Jurkat, Clone E6-1 (cell line): ENCODE measurements at regions not wholly inside any gene's neighbourhood (a gene's known extent, or its start where the extent isn't known, plus 50 kb on each side); places are given as distances from the start of the nearest gene placed in this dataset.

Experiments used
- DNase-seq: peaks from one replicate; pipeline ENCODE4 v3.0.0-alpha.2; 2011; ENCODE audit warnings: low read depth, low spot score
- H3K4me3 ChIP-seq: 2 replicates; pipeline ENCODE4 v1.5.1; 2011; ENCODE audit warnings: mild to moderate bottlenecking, low read length, control low read depth, moderate library complexity

DNA sequence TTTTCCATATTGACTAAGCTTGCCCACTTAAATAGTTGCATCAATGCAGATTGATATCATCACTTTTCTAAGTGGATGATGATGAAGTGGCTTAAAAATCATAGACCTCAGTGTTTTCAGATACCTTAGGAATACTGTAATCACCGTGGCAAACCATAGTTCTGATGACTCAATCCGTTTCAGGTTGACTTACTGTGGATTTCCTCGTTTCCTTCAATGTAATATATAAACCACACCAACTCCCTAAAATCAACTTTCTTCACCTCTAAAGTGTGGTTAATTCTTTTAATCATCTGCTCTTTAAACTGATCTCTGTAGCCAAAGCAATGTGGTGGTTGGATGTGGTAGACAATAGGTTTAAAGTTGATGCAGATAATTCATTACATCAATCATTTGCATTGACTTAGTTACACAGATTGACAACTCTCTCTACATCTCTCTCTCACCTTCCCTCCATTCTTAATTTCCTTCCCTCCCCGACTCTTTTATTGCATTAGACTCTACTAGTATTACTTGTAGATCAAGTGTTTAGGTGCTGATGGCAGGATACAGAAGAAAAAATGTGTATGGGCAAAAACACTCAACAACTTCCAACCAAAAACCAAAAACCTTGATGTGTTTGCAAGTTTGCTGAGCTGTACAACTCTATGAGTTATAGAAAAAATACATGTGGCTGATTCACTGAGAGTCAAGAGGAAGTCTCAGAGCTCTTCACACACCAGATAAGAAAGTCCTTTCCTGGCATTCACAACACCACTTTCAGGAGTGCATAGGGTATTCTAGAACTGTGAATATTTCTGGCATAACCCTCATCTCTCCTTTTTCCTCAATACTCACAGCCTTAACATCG lies 243.5 kb downstream of the NFKBIZ start:
- no peak for DNase-seq
- no peak overlapping the region for H3K4me3 ChIP-seq

DNA sequence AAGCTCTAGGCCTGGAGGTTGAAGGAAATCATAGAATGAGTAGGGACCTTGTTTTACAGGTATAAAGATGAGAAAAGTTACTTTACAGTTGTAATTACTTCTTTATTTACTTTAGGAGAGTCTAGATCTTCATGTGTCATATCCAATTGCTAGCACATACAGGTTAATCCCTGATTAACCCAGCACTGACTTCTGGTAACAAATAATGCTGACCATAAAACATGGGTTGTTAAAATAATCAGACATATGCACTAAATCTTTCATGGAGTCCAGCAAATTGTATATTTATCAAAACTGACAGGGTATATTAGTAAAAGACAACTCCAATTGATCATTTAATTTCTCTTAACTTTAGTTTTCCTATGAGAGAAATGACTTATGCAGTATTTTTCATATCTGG lies 245.2 kb downstream of the NFKBIZ start:
- DNase-seq: no peak
- H3K4me3 ChIP-seq: no peak overlapping the region

GRCh38 chr3:102095383-102095782 lies 246.1 kb downstream of the NFKBIZ start:
- no peak overlapping the region for H3K4me3 ChIP-seq
- DNase-seq: no peak

GRCh38 chr3:102096066-102096465 lies 246.8 kb downstream of the NFKBIZ start:
- DNase-seq: no peak
- no peak overlapping the region for H3K4me3 ChIP-seq

DNA sequence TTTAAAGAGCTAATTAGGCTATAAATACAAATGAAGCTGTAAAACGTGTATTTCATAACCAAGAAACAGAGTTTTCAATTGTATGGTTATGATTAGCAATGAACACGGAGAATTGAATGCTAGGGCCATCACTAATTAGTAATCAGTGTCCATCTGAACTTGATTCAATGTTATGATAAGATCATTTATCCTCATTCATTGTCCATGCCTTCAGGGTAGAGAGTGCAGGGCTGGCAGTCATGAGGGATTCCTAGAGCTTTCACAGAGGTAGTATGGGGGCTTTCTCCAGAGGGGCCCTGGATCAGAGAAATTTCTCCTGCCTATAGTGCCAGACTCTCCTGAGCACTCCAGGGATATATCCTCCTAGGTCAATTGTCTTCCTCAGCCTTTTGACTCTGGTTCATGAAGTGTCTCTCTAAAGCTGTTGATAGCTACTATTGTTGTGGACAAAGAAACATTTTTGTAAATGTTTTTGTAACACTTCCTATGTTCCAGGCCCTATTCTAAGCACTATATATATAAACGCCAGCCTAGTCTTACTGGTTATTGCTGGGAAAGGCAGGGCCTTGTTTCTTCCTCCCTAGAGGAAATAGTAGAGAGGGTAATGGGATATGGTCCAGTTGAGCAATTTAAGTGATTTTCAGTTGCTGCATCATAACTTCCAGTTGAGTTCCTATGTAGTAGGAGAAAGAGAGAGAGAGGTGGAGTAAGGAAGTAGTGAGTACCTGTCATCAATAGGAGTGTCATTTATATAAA lies 249.0 kb downstream of the NFKBIZ start:
- DNase-seq: no peak
- no peak overlapping the region for H3K4me3 ChIP-seq

- DNase-seq: no peak
These were observed 250.6 kb downstream of the NFKBIZ start for GRCh38 chr3:102099913-102100312.

GRCh38 chr3:102102394-102102793 lies 253.1 kb downstream of the NFKBIZ start:
- H3K4me3 ChIP-seq: no peak overlapping the region
- no peak for DNase-seq

More at GRCh38 chr3:102099913-102100312, 250.6 kb downstream of the NFKBIZ start:
- no peak overlapping the region for H3K4me3 ChIP-seq

DNA sequence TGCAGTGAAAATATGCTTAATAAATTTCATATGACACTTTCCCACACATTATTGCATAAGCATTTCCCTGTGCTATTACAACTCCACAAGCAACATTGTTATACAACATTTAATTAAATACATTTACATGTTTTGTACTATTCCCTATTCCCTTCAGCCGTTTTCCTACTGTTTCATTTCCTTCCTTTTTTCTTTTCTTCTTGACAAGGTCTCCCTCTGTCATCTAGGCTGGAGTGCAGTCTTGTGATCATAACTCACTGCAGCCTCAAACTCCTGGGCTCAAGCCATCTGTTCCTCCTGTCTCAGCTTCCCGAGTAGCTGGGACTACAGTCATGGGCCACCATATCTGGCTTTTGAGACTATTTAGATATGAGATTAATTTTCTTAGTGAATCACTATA lies 254.7 kb downstream of the NFKBIZ start:
- no peak overlapping the region for H3K4me3 ChIP-seq
- DNase-seq: no peak

GRCh38 chr3:102105193-102105592 lies 255.9 kb downstream of the NFKBIZ start:
- DNase-seq: no peak

DNA sequence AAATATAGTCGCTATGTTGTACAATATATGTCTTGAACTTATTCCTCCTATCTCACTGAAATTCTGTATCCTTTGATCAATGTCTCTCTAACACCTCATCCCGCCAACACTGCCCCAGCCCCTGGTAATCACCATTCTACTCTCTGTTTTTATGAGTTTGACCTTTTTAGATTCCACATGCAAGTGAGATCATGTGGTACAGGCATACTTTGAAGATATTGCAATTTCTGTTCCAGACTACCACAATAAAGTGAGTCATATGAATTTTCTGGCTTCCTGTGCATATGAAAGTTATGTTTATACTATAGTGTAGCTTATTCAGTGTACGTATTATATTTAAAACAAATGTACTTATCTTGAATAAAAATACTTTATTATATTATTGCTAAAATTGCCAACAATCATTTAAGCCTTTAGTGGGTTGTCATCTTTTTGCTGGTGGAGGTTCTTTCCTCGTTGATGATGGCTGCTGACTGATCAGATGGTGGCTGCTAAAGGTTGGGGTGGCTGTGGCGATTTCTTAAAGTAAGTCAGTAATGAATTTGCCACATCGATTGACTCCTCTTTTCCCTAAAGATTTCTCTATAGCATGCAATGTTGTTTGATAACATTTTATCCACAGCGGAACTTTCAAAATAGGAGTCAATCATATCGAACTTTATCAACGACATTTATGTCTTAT lies 257.2 kb downstream of the NFKBIZ start:
- no peak for DNase-seq

More at GRCh38 chr3:102105193-102105592, 255.9 kb downstream of the NFKBIZ start:
- no peak overlapping the region for H3K4me3 ChIP-seq

GRCh38 chr3:102112704-102113230 lies 263.5 kb downstream of the NFKBIZ start:
- no peak for DNase-seq
- H3K4me3 ChIP-seq: no peak overlapping the region

More for the DNA sequence above, 257.2 kb downstream of the NFKBIZ start:
- no peak overlapping the region for H3K4me3 ChIP-seq

- DNase-seq: no peak
- H3K4me3 ChIP-seq: no peak overlapping the region
These were observed 264.2 kb downstream of the NFKBIZ start for GRCh38 chr3:102113421-102114041.

DNA sequence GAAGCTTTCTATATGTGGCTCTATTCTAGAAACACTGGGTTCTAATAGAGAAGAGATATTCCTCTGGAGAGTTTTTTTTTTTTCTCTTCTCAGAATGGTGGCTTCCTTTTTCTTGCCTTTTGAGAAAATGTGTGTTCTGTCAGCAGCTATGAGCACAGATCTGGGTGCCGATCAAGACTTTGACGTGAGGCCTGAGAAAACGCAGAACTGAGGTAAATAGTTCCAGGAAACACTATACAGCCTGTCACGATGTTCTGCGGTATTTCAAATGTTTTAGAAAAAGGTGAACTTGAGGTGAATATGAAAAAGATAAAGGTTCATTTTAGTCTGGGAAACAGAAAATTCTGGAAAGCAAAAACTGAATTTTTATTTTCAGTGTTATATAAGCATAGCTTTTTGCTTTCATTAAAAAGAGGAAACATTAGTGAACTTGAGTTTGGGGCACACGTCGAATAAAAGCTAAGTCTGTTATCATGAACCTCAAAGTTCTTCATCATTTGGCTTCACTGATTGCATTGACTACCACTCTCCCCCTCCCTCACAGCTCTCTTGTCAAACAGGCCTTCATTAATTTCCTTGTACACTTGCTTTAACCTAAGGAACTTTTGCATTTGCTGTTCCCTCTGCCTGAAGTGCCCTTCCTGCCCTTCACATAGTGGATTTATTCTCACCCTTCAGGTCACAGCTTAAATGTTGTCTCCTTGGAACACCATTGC lies 265.1 kb downstream of the NFKBIZ start:
- DNase-seq: no peak
- no peak overlapping the region for H3K4me3 ChIP-seq

GRCh38 chr3:102122527-102122926 lies 273.2 kb downstream of the NFKBIZ start:
- H3K4me3 ChIP-seq: no peak overlapping the region
- no peak for DNase-seq

DNA sequence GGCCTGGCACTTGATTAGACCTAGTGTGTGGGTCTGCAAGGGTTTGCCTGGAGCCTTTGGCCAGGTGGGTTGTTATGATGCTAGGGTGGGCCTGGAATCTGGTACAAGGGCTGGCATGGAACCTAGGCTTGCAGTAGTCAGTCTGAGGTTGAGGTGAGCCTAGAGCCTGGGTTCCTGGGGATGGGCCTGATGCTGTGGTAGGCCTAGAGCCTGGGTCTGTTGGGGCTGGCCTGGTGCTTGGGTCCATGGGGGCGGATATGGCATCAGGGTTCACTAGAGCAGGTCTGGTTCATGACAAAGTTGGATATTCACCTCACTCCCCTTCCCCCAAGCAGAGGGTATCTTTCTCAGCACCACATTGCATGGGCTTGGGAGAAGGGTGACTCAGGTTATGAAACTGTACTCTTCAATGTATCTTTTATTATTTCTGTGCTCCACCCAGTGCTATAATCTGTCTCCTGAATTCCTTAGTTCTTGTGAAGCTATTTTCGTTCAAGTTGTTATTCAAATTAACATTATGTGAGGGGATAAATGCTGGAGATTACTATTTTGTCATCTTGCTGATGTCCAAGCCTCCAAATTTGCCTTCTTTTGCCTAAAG lies 274.4 kb downstream of the NFKBIZ start:
- no peak for DNase-seq
- H3K4me3 ChIP-seq: no peak overlapping the region

- DNase-seq: no peak
- H3K4me3 ChIP-seq: no peak overlapping the region
These were observed 275.0 kb downstream of the NFKBIZ start for GRCh38 chr3:102124282-102124681.

GRCh38 chr3:102124704-102125103 lies 275.4 kb downstream of the NFKBIZ start:
- DNase-seq: no peak
- no peak overlapping the region for H3K4me3 ChIP-seq
